ENCODE measurements at regions not wholly inside any gene's neighbourhood (a gene's known extent, or its start where the extent isn't known, plus 50 kb on each side); places are given as distances from the start of the nearest gene placed in this dataset.

DNA sequence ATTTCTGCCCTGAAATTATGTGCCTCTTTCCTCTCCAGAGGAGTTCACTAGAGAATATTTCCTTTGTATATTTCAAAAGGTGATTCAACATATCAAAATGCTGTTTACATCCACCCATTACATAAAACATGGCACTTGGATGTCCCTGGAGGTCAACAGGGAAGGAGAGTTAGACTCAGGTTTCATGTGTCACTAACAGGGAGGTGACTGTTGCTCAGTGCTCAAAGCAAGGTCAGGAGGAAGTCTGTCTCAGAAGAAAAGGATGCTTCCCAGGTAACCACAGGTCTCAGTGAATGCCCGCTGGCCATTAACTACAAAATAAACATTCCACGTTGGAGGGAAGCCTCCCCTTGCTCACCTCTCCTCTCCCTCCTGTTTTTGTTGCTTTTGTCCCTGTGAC lies 198.6 kb downstream of the AXIN2 start:
- H3K27ac ChIP-seq (ENCODE audit: low read length): no peak overlapping the region
- Mint-ChIP-seq H3K4me1 (no peaks in the 10 kb centered on the region), H3K27me3 (ENCODE audit: low read depth in 2 of 2) (peaks cover 11 to 24% of the 10 kb centered on the region in 2 donors), H3K4me3 (no peak overlapping the region), H3K27ac (no peak overlapping the region), H3K9me3 (no peaks in the 10 kb centered on the region), H3K36me3 (no peaks in the 10 kb centered on the region)
- no peak for DNase-seq
- no peak overlapping the region for H3K4me3 ChIP-seq (ENCODE audit: low read length)
- no peaks in the 10 kb centered on the region for H3K4me1 ChIP-seq (ENCODE audit: control insufficient read depth, insufficient read depth, low read length)
- no peak for ATAC-seq
- TF ChIP-seq, protein P1, sequence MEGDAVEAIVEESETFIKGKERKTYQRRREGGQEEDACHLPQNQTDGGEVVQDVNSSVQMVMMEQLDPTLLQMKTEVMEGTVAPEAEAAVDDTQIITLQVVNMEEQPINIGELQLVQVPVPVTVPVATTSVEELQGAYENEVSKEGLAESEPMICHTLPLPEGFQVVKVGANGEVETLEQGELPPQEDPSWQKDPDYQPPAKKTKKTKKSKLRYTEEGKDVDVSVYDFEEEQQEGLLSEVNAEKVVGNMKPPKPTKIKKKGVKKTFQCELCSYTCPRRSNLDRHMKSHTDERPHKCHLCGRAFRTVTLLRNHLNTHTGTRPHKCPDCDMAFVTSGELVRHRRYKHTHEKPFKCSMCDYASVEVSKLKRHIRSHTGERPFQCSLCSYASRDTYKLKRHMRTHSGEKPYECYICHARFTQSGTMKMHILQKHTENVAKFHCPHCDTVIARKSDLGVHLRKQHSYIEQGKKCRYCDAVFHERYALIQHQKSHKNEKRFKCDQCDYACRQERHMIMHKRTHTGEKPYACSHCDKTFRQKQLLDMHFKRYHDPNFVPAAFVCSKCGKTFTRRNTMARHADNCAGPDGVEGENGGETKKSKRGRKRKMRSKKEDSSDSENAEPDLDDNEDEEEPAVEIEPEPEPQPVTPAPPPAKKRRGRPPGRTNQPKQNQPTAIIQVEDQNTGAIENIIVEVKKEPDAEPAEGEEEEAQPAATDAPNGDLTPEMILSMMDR (IDR thresholded peaks at IDR 0.05): no peak
- H3K36me3 ChIP-seq (ENCODE audit: control insufficient read depth, insufficient read depth, low read length): no peaks in the 10 kb centered on the region
- WGBS (ENCODE audit: insufficient coverage): 73% methylated on average over 2 of the region's 2 CpGs
- intact Hi-C loops (cut with micrococcal nuclease): no loop called here
- H3K27me3 ChIP-seq (ENCODE audit: control insufficient read depth, insufficient read depth, low read length): no peaks in the 10 kb centered on the region
- H3K9me3 ChIP-seq (ENCODE audit: control insufficient read depth, insufficient read depth, low read length): no peaks in the 10 kb centered on the region

DNA sequence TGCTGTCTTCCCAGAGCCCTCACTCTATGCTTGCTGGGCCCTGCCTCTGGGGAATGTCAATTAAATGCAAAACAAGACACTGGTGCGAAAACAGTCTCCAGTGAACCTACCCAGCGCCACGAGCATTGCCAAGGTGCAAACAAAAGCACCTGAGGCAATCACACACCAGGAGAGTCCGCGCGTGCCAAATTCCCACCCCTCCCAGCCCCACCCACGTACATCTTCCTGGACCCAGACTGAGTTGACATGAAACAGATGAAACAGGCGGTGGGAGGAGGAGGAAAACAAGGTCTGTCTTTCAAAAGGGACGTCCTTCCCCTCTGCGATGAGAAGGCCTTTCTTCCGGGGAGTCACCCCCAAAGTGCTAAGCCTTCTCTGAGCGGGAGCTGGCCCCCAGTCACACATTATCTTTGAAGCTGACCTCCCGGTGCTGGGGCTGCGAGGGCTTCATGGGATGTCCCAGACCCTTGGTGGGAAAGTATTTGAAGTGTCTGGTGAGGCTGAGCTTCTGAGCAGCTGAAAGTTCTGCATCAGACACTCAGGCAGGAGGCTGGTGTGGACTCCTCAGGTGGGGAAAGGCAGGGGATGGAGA lies 200.4 kb downstream of the AXIN2 start:
- H3K4me1 ChIP-seq (ENCODE audit: control insufficient read depth, insufficient read depth, low read length): no peaks in the 10 kb centered on the region
- H3K27me3 ChIP-seq (ENCODE audit: control insufficient read depth, insufficient read depth, low read length): no peaks in the 10 kb centered on the region
- Mint-ChIP-seq H3K4me3 (no peak overlapping the region), H3K9me3 (no peaks in the 10 kb centered on the region), H3K4me1 (no peaks in the 10 kb centered on the region), H3K27me3 (ENCODE audit: low read depth in 2 of 2) (peaks cover 11 to 34% of the 10 kb centered on the region in 2 donors), H3K27ac (no peak overlapping the region), H3K36me3 (no peaks in the 10 kb centered on the region)
- no peak overlapping the region for H3K4me3 ChIP-seq (ENCODE audit: low read length)
- H3K27ac ChIP-seq (ENCODE audit: low read length): no peak overlapping the region
- DNase-seq: no peak
- TF ChIP-seq, protein P1 (IDR thresholded peaks at IDR 0.05): no peak
- no peaks in the 10 kb centered on the region for H3K9me3 ChIP-seq (ENCODE audit: control insufficient read depth, insufficient read depth, low read length)
- intact Hi-C loops (cut with micrococcal nuclease): no loop called here
- WGBS (ENCODE audit: insufficient coverage): 82% methylated on average over 14 of the region's 14 CpGs
- no peak for ATAC-seq
- no peaks in the 10 kb centered on the region for H3K36me3 ChIP-seq (ENCODE audit: control insufficient read depth, insufficient read depth, low read length)

DNA sequence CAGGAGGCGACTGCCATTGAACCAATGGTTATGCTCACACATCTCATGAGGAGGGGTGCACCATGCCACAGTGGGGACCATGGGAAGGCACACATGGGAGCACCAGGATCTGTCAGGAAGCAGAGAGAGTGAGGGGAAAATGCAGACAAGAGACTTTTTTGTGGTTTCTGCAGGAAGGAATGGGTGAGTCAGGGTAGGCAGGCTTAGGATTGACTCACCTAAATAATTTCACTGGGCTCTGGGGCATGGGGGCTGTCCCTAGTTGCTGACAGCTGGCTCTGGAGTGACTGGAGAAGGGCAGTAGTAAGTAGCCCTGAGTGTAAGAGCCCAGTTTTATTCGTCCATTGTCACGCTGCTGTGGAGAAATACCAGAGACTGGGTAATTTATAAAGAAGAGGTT lies 202.4 kb downstream of the AXIN2 start:
- DNase-seq: no peak
- peaks cover 13 to 36% of the 10 kb centered on the region in 2 donors for H3K27me3 Mint-ChIP-seq (ENCODE audit: low read depth in 2 of 2)
- Histone ChIP-seq H3K4me1 (ENCODE audit: control insufficient read depth, insufficient read depth, low read length) (no peaks in the 10 kb centered on the region), H3K9me3 (ENCODE audit: control insufficient read depth, insufficient read depth, low read length) (no peaks in the 10 kb centered on the region), H3K4me3 (ENCODE audit: low read length) (no peak overlapping the region), H3K27ac (ENCODE audit: low read length) (no peak overlapping the region), H3K27me3 (ENCODE audit: control insufficient read depth, insufficient read depth, low read length) (no peaks in the 10 kb centered on the region), H3K36me3 (ENCODE audit: control insufficient read depth, insufficient read depth, low read length) (no peaks in the 10 kb centered on the region)
- intact Hi-C loops (cut with micrococcal nuclease): no loop called here
- 71% methylated on average over 3 of the region's 3 CpGs for WGBS (ENCODE audit: insufficient coverage)
- H3K27ac Mint-ChIP-seq: no peak overlapping the region
- no peaks in the 10 kb centered on the region for H3K9me3 Mint-ChIP-seq
- TF ChIP-seq, protein P1 (IDR thresholded peaks at IDR 0.05): no peak
- H3K4me1 Mint-ChIP-seq: no peaks in the 10 kb centered on the region
- H3K36me3 Mint-ChIP-seq: no peaks in the 10 kb centered on the region
- no peak overlapping the region for H3K4me3 Mint-ChIP-seq
- ATAC-seq: no peak

DNA sequence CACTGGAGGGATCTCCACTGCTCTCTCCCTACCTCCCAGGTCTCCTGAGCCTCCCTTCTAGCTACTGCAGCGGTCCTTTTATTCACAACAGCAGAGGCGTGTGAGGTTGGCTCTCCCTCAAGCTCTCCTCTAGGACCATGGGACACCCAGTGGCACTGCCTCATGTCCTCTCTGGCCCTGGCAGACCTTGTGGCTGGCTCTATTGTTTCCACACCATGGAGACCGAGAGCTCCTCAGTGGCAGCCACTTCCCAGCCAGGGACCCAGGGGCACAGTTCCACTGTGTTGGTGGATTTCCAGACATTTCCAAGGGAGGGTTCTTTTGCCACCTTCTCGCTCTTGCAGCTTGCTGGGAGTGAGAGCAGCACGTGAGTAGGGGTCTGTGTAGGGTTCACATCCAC lies 204.9 kb downstream of the AXIN2 start:
- ATAC-seq (no peak), DNase-seq (no peak)
- Mint-ChIP-seq H3K9me3 (no peaks in the 10 kb centered on the region), H3K27me3 (ENCODE audit: low read depth in 2 of 2) (peaks cover 13 to 41% of the 10 kb centered on the region in 2 donors), H3K4me3 (no peak overlapping the region), H3K4me1 (no peaks in the 10 kb centered on the region), H3K36me3 (no peaks in the 10 kb centered on the region), H3K27ac (no peak overlapping the region)
- H3K27me3 ChIP-seq (ENCODE audit: control insufficient read depth, insufficient read depth, low read length): no peaks in the 10 kb centered on the region
- H3K4me3 ChIP-seq (ENCODE audit: low read length): no peak overlapping the region
- 81% methylated on average over 5 of the region's 5 CpGs for WGBS (ENCODE audit: insufficient coverage)
- H3K36me3 ChIP-seq (ENCODE audit: control insufficient read depth, insufficient read depth, low read length): no peaks in the 10 kb centered on the region
- no peak overlapping the region for H3K27ac ChIP-seq (ENCODE audit: low read length)
- intact Hi-C loops (cut with micrococcal nuclease): no loop called here
- TF ChIP-seq, protein P1 (IDR thresholded peaks at IDR 0.05): no peak
- no peaks in the 10 kb centered on the region for H3K9me3 ChIP-seq (ENCODE audit: control insufficient read depth, insufficient read depth, low read length)
- H3K4me1 ChIP-seq (ENCODE audit: control insufficient read depth, insufficient read depth, low read length): no peaks in the 10 kb centered on the region

Measured in natural killer cell (primary cell).